Neural cell (in vitro differentiated cells): ENCODE measurements at regions not wholly inside any gene's neighbourhood (a gene's known extent, or its start where the extent isn't known, plus 50 kb on each side); places are given as distances from the start of the nearest gene placed in this dataset.

Experiments
- CTCF ChIP-seq: fragments of 450-650 bp; IDR thresholded peaks from 2 replicates; pipeline ENCODE4 v1.5.1; 2014; ENCODE audit warnings: antibody characterized with exemption, mild to moderate bottlenecking, moderate library complexity; ENCODE audit not compliant: poor library complexity, severe bottlenecking
- EZH2 ChIP-seq: fragments of 200-600, 300-800 bp; shearing (Covaris generic), sonication (generic); IDR thresholded peaks from 2 replicates; pipeline ENCODE4 v1.6.1; 2014; ENCODE audit warnings: antibody characterized with exemption, low read length, borderline replicate concordance, mild to moderate bottlenecking; ENCODE audit not compliant: insufficient read depth, poor library complexity, severe bottlenecking
- POLR2AphosphoS5 ChIP-seq: IDR thresholded peaks from 2 replicates; pipeline ENCODE4 v1.6.1; 2012
- RAD21 ChIP-seq: fragments of 450-650 bp; conservative IDR thresholded peaks from 2 replicates; pipeline ENCODE4 v1.6.1; 2014; ENCODE audit warnings: antibody characterized with exemption, mild to moderate bottlenecking, moderate library complexity

DNA sequence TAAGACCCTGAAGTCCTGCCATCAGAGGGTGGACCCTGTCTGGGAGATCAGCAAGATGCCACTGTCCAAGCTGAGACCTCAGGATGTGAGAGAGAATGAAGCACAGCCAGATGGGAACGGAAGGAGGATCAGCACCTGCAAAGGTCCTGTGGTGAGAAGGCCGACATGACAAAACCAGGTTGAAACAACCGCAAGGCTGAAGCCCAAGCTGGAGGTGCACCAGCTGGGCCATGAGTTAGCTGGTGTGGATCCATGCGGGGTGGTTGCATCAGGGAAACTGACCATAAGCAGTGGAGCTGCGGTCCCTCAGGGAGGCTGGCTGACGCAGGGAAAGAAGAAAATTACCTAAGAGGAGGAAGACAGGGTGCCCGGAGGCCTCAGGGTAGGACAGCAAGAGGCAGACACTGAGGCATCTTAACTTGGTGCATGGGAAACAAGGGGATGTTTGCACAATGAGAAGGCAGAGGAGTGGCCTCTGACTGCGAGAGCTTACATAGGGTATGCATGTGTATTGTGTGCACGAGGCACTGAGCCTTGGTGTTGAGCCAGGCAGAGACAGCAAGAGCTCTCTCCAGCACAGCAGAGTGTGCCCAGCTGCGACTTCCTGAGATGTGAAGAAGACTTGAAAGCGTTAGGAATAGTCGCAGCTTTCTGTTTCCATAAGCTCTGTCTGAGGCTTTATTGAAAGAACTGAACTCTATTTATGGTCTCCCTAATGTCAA lies 497.7 kb downstream of the OCA2 start:
- no peak for TF ChIP-seq CTCF
- no peak for TF ChIP-seq RAD21
- TF ChIP-seq POLR2AphosphoS5: no peak
- no peak for TF ChIP-seq EZH2
